H54 (cell line): ENCODE measurements at regions not wholly inside any gene's neighbourhood (a gene's known extent, or its start where the extent isn't known, plus 50 kb on each side); places are given as distances from the start of the nearest gene placed in this dataset.

Source experiments
- DNase-seq: peaks from one replicate; pipeline ENCODE4 v3.0.0; 2011; ENCODE audit warnings: low spot score, mixed read lengths; ENCODE audit not compliant: insufficient read length
- FAIRE-seq: peaks from 3 replicates; lab custom pipeline; 2011; peaks lifted over from hg19 to GRCh38; lab: Jason Lieb, UNC
- POLR2A ChIP-seq: IDR thresholded peaks from 2 replicates; pipeline ENCODE4 v1.6.1; 2011; ENCODE audit warnings: low read depth, mild to moderate bottlenecking, low read length

GRCh38 chr2:16217291-16217690 lies 276.9 kb downstream of the MYCN start:
- no peak for TF ChIP-seq POLR2A
- no peak for DNase-seq
- FAIRE-seq = no peak

GRCh38 chr2:16216558-16216945 lies 276.2 kb downstream of the MYCN start:
- DNase-seq (no peak), FAIRE-seq (no peak)
- TF ChIP-seq POLR2A = no peak

- no peak for FAIRE-seq
Observed at GRCh38 chr2:16215902-16216557, 275.7 kb downstream of the MYCN start.

GRCh38 chr2:16214861-16215260 lies 274.5 kb downstream of the MYCN start:
- no peak for FAIRE-seq
- DNase-seq = no peak
- no peak for TF ChIP-seq POLR2A

More at GRCh38 chr2:16215902-16216557, 275.7 kb downstream of the MYCN start:
- no peak for TF ChIP-seq POLR2A
- no peak for DNase-seq

- FAIRE-seq (no peak), DNase-seq (no peak)
- no peak for TF ChIP-seq POLR2A
Observed at GRCh38 chr2:16214391-16214790, 274.0 kb downstream of the MYCN start.

- FAIRE-seq (no peak), DNase-seq (no peak)
- no peak for TF ChIP-seq POLR2A
Observed at GRCh38 chr2:16212321-16212720, 272.0 kb downstream of the MYCN start.

GRCh38 chr2:16211341-16211740 lies 271.0 kb downstream of the MYCN start:
- DNase-seq (no peak), FAIRE-seq (no peak)
- no peak for TF ChIP-seq POLR2A

- no peak for FAIRE-seq
- no peak for TF ChIP-seq POLR2A
Observed at GRCh38 chr2:16210841-16211240, 270.5 kb downstream of the MYCN start.

GRCh38 chr2:16209799-16210198 lies 269.4 kb downstream of the MYCN start:
- DNase-seq (no peak), FAIRE-seq (no peak)
- no peak for TF ChIP-seq POLR2A

More at GRCh38 chr2:16210841-16211240, 270.5 kb downstream of the MYCN start:
- no peak for DNase-seq

- no peak for FAIRE-seq
- no peak for TF ChIP-seq POLR2A
- DNase-seq = no peak
Observed at GRCh38 chr2:16208921-16209320, 268.6 kb downstream of the MYCN start.

- DNase-seq = no peak
- FAIRE-seq = no peak
- TF ChIP-seq POLR2A = no peak
Observed at GRCh38 chr2:16208241-16208797, 268.0 kb downstream of the MYCN start.

- DNase-seq = no peak
- no peak for FAIRE-seq
- TF ChIP-seq POLR2A = no peak
Observed at GRCh38 chr2:16207611-16208010, 267.3 kb downstream of the MYCN start.

GRCh38 chr2:16207151-16207550 lies 266.8 kb downstream of the MYCN start:
- no peak for FAIRE-seq
- no peak for TF ChIP-seq POLR2A
- no peak for DNase-seq

GRCh38 chr2:16206191-16206944 lies 266.0 kb downstream of the MYCN start:
- no peak for TF ChIP-seq POLR2A

GRCh38 chr2:16205631-16206030 lies 265.3 kb downstream of the MYCN start:
- DNase-seq (no peak), FAIRE-seq (no peak)
- no peak for TF ChIP-seq POLR2A

More at GRCh38 chr2:16206191-16206944, 266.0 kb downstream of the MYCN start:
- FAIRE-seq (no peak), DNase-seq (no peak)
